Endodermal cell (in vitro differentiated cells): ENCODE measurements at regions not wholly inside any gene's neighbourhood (a gene's known extent, or its start where the extent isn't known, plus 50 kb on each side); places are given as distances from the start of the nearest gene placed in this dataset.

Source experiments
- DNase-seq: peaks from one replicate; pipeline ENCODE4 v3.0.0-alpha.2; 2017
- H3K27ac ChIP-seq: 2 replicates; pipeline ENCODE4 v1.5.1; 2013; ENCODE audit warnings: mild to moderate bottlenecking, low read depth, low read length, moderate library complexity
- H3K27me3 ChIP-seq: 2 replicates; pipeline ENCODE4 v1.6.1; 2013; ENCODE audit warnings: mild to moderate bottlenecking, low read length, moderate library complexity; ENCODE audit not compliant: insufficient read depth, control insufficient read depth, poor library complexity, severe bottlenecking
- H3K36me3 ChIP-seq: 2 replicates; pipeline ENCODE4 v1.7.0; 2013; ENCODE audit warnings: mild to moderate bottlenecking, low read length, moderate library complexity; ENCODE audit not compliant: control insufficient read depth, insufficient read depth
- H3K4me1 ChIP-seq: one replicate; pipeline ENCODE4 v1.7.0; 2013; ENCODE audit warnings: low read length; ENCODE audit not compliant: control insufficient read depth, insufficient read depth
- H3K4me3 ChIP-seq: 2 replicates; pipeline ENCODE4 v1.5.1; 2013; ENCODE audit warnings: mild to moderate bottlenecking, low read length, moderate library complexity
- H3K9ac ChIP-seq: 2 replicates; pipeline ENCODE4 v1.6.1; 2013; ENCODE audit warnings: mild to moderate bottlenecking, low read length, moderate library complexity; ENCODE audit not compliant: poor library complexity, severe bottlenecking; ENCODE audit errors: extremely low read depth
- H3K9me3 ChIP-seq: 2 replicates; pipeline ENCODE4 v1.6.1; 2013; ENCODE audit warnings: mild to moderate bottlenecking, low read length, moderate library complexity; ENCODE audit not compliant: control insufficient read depth
- H3K27ac Mint-ChIP-seq: 2 replicates; pipeline ENCODE4 v1.8.0; 2020; ENCODE audit warnings: mixed read lengths
- H3K27me3 Mint-ChIP-seq: 2 replicates; pipeline ENCODE4 v1.8.0; 2021; ENCODE audit warnings: mild to moderate bottlenecking, mixed read lengths; ENCODE audit not compliant: insufficient read depth
- H3K36me3 Mint-ChIP-seq: 2 replicates; pipeline ENCODE4 v1.8.0; 2020; ENCODE audit warnings: low read depth, mixed read lengths
- H3K4me1 Mint-ChIP-seq: 2 replicates; pipeline ENCODE4 v1.8.0; 2020; ENCODE audit warnings: mixed read lengths
- H3K4me3 Mint-ChIP-seq: 2 replicates; pipeline ENCODE4 v1.8.0; 2020; ENCODE audit warnings: mild to moderate bottlenecking, moderate library complexity, mixed read lengths
- H3K9me3 Mint-ChIP-seq: 2 replicates; pipeline ENCODE4 v1.8.0; 2020; ENCODE audit warnings: mild to moderate bottlenecking, mixed read lengths
- WGBS, 2 experiments: methylation state at CpG; one replicate each; pipeline versions ENCODE4 v1.1.5 to v1.1.7; 2013; ENCODE audit warnings: missing lambda C conversion rate in 2 of 2, mixed read lengths in 1 of 2; ENCODE audit not compliant: insufficient coverage in 1 of 2, insufficient read length in 1 of 2; 5-methylcytosine and 5-hydroxymethylcytosine counted together
- TF ChIP-seq, protein P1 (sequence below): fragments of 200-600 bp; sonication (generic); conservative IDR thresholded peaks from 2 replicates; pipeline ENCODE4 v1.5.0; 2021; ENCODE audit warnings: antibody characterized with exemption, mild to moderate bottlenecking

- Mint-ChIP-seq H3K27me3 (no peaks in the 10 kb centered on the region), H3K4me3 (no peak overlapping the region), H3K27ac (no peak overlapping the region), H3K9me3 (peaks cover 6% of the 10 kb centered on the region), H3K36me3 (no peaks in the 10 kb centered on the region), H3K4me1 (peaks cover 9% of the 10 kb centered on the region)
- Histone ChIP-seq H3K27ac (no peak overlapping the region), H3K9me3 (peaks cover 8% of the 10 kb centered on the region), H3K4me3 (no peak overlapping the region), H3K4me1 (no peaks in the 10 kb centered on the region), H3K27me3 (no peaks in the 10 kb centered on the region), H3K36me3 (no peaks in the 10 kb centered on the region), H3K9ac (no peak overlapping the region)
- TF ChIP-seq, protein P1, sequence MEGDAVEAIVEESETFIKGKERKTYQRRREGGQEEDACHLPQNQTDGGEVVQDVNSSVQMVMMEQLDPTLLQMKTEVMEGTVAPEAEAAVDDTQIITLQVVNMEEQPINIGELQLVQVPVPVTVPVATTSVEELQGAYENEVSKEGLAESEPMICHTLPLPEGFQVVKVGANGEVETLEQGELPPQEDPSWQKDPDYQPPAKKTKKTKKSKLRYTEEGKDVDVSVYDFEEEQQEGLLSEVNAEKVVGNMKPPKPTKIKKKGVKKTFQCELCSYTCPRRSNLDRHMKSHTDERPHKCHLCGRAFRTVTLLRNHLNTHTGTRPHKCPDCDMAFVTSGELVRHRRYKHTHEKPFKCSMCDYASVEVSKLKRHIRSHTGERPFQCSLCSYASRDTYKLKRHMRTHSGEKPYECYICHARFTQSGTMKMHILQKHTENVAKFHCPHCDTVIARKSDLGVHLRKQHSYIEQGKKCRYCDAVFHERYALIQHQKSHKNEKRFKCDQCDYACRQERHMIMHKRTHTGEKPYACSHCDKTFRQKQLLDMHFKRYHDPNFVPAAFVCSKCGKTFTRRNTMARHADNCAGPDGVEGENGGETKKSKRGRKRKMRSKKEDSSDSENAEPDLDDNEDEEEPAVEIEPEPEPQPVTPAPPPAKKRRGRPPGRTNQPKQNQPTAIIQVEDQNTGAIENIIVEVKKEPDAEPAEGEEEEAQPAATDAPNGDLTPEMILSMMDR = no peak
- DNase-seq = no peak
- WGBS, 2 experiments = 74% methylated on average over 2 of the region's 2 CpGs; no CpG with 5 or more reads in 1 of the 2 experiments
These were observed 137.8 kb upstream of the MYRIP start for GRCh38 chr3:39671600-39671999.

GRCh38 chr3:39705351-39705900 is 104.0 kb upstream of the MYRIP start:
- H3K27ac Mint-ChIP-seq = no peak overlapping the region
- H3K4me3 Mint-ChIP-seq = no peak overlapping the region
- TF ChIP-seq, protein P1 = no peak
- H3K27me3 Mint-ChIP-seq = peaks cover 48% of the 10 kb centered on the region
- Histone ChIP-seq H3K27ac (no peak overlapping the region), H3K4me1 (no peaks in the 10 kb centered on the region), H3K4me3 (no peak overlapping the region), H3K36me3 (no peaks in the 10 kb centered on the region), H3K9ac (no peak overlapping the region), H3K9me3 (no peaks in the 10 kb centered on the region), H3K27me3 (peaks cover 42% of the 10 kb centered on the region)
- H3K36me3 Mint-ChIP-seq = no peaks in the 10 kb centered on the region
- peaks cover 13% of the 10 kb centered on the region for H3K4me1 Mint-ChIP-seq
- no peak for DNase-seq
- 97% methylated on average over 1 of the region's 1 CpG; no CpG with 5 or more reads in 1 of the 2 experiments for WGBS, 2 experiments
- peaks cover 11% of the 10 kb centered on the region for H3K9me3 Mint-ChIP-seq

GRCh38 chr3:39707314-39707909 is 102.0 kb upstream of the MYRIP start:
- Mint-ChIP-seq H3K4me3 (no peak overlapping the region), H3K9me3 (peaks cover 7% of the 10 kb centered on the region), H3K27me3 (peaks cover 63% of the 10 kb centered on the region), H3K27ac (no peak overlapping the region), H3K4me1 (peaks cover 13% of the 10 kb centered on the region), H3K36me3 (no peaks in the 10 kb centered on the region)
- Histone ChIP-seq H3K36me3 (no peaks in the 10 kb centered on the region), H3K4me1 (no peaks in the 10 kb centered on the region), H3K9me3 (no peaks in the 10 kb centered on the region), H3K27me3 (peaks cover 59% of the 10 kb centered on the region), H3K27ac (no peak overlapping the region), H3K9ac (no peak overlapping the region), H3K4me3 (no peak overlapping the region)
- no peak for DNase-seq
- TF ChIP-seq, protein P1 = peak; percentile 81
- WGBS, 2 experiments = 40 to 42% methylated on average over 4 to 5 of the region's 5 CpGs
